Cardiac fibroblast (primary cell): ENCODE measurements at regions not wholly inside any gene's neighbourhood (a gene's known extent, or its start where the extent isn't known, plus 50 kb on each side); places are given as distances from the start of the nearest gene placed in this dataset.

Source experiments
- DNase-seq, 2 donors: peaks; one replicate each; pipeline versions ENCODE4 v3.0.0 to v3.0.0-alpha.2; 2010; ENCODE audit warnings: low read depth in 2 of 2
- H3K4me3 ChIP-seq, 2 donors: replicated peaks in 1 of 2; 1 replicate in 1 of 2; 2 replicates in 1 of 2; pipeline ENCODE4 v1.5.1; 2011; ENCODE audit warnings: low read depth in 2 of 2, low read length in 2 of 2, mild to moderate bottlenecking in 2 of 2, moderate library complexity in 1 of 2
- TF ChIP-seq, protein P1 (sequence below): IDR thresholded peaks from one replicate; pipeline ENCODE4 v1.5.1; 2011; ENCODE audit warnings: low read depth, mild to moderate bottlenecking, low read length, inconsistent platforms

- DNase-seq = no peak
- TF ChIP-seq, protein P1, sequence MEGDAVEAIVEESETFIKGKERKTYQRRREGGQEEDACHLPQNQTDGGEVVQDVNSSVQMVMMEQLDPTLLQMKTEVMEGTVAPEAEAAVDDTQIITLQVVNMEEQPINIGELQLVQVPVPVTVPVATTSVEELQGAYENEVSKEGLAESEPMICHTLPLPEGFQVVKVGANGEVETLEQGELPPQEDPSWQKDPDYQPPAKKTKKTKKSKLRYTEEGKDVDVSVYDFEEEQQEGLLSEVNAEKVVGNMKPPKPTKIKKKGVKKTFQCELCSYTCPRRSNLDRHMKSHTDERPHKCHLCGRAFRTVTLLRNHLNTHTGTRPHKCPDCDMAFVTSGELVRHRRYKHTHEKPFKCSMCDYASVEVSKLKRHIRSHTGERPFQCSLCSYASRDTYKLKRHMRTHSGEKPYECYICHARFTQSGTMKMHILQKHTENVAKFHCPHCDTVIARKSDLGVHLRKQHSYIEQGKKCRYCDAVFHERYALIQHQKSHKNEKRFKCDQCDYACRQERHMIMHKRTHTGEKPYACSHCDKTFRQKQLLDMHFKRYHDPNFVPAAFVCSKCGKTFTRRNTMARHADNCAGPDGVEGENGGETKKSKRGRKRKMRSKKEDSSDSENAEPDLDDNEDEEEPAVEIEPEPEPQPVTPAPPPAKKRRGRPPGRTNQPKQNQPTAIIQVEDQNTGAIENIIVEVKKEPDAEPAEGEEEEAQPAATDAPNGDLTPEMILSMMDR = no peak
- no peak overlapping the region for H3K4me3 ChIP-seq
Measured at GRCh38 chr11:79648766-79649520, 208.1 kb upstream of the TENM4 start.

GRCh38 chr11:79637219-79637618 lies 196.4 kb upstream of the TENM4 start:
- DNase-seq = no peak
- H3K4me3 ChIP-seq = no peak overlapping the region
- TF ChIP-seq, protein P1 = no peak

GRCh38 chr11:79634905-79635304 lies 194.1 kb upstream of the TENM4 start:
- no peak for DNase-seq
- no peak overlapping the region for H3K4me3 ChIP-seq
- TF ChIP-seq, protein P1 = no peak

DNA sequence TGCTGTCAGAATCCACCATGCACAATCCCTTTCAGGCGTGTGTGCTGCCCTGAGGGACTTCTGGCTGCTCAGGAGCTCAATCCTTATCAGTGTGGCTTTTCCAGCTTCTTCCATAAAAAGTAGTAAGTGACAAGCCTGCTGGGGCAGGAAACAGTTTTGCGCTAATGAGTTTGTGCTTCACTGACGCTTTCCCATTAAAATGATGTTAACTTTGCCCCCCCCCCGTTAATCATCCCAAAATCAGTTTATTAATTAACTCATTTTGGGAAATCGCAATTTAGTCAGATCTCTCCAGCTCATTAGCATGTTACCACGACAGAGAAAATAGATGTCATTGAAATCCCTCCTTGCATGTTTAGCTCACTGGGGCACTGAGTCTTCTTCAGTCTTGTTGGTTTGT lies 186.5 kb upstream of the TENM4 start:
- TF ChIP-seq, protein P1 = no peak
- H3K4me3 ChIP-seq = no peak overlapping the region
- DNase-seq = no peak

GRCh38 chr11:79626135-79627075 lies 185.6 kb upstream of the TENM4 start:
- no peak for DNase-seq
- TF ChIP-seq, protein P1 = no peak
- no peak overlapping the region for H3K4me3 ChIP-seq

DNA sequence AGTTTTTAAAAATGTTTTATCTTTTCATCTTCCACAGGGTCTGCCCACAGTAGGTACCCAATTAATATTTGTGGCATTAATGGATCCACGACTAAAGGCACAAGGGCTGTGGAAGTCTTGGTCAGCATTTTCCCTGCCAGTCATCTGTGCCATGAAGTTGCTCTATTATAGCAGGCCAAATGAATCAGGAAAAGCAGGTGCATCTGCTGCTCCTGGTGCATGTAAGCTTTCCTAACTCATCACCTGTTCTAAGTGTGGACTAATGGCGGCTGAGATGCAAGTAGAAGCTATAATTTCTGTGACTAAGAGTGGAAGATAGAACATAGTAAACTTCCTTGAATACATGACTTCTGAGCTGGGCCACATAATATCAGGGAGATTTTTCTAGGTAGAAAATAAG lies 182.5 kb upstream of the TENM4 start:
- no peak for DNase-seq
- no peak overlapping the region for H3K4me3 ChIP-seq
- TF ChIP-seq, protein P1 = no peak
